ENCODE measurements at regions not wholly inside any gene's neighbourhood (a gene's known extent, or its start where the extent isn't known, plus 50 kb on each side); places are given as distances from the start of the nearest gene placed in this dataset.

- no peak for TF ChIP-seq VEZF1 (CRISPR knock-in tag; IDR thresholded peaks at IDR 0.05)
- no peak for TF ChIP-seq HES1 (IDR thresholded peaks at IDR 0.05; ENCODE audit: low read depth)
- no peak for TF ChIP-seq TAL1 (IDR thresholded peaks at IDR 0.05)
- no peak for TF ChIP-seq CEBPG (CRISPR knock-in tag; IDR thresholded peaks at IDR 0.05)
- no peak for TF ChIP-seq CEBPG (tag; conservative IDR thresholded peaks at IDR 0.05 in 1 of 2, IDR thresholded peaks at IDR 0.05 in 1 of 2)
- no peak for TF ChIP-seq HNRNPLL (IDR thresholded peaks at IDR 0.05; ENCODE audit: low read depth, low read length, poor library complexity, severe bottlenecking)
Measured at GRCh38 chr2:83282043-83282795, 1176.9 kb downstream of the SUCLG1 start (continued).

- FAIRE-seq (no peak), ATAC-seq (no peak), DNase-seq (ENCODE audit: extremely low read depth in 1 of 4, low spot score in 3 of 4) (no peak)
- Histone ChIP-seq H3K4me1 (replicated peaks in 1 of 2; ENCODE audit: control insufficient read depth in 2 of 2, insufficient read depth in 2 of 2, low read length in 2 of 2) (no peaks in the 10 kb centered on the region), H3K9me3 (replicated peaks; ENCODE audit: control insufficient read depth, insufficient read depth, low read depth, low read length) (no peaks in the 10 kb centered on the region; the same call in 1 of the 2 replicates), H3K4me3 (no peak overlapping the region), H3K9ac (ENCODE audit: insufficient read depth in 1 of 2, low read depth in 2 of 2, low read length in 2 of 2) (no peak overlapping the region), H3K27me3 (ENCODE audit: control insufficient read depth in 2 of 2, insufficient read depth in 2 of 2, low read length in 2 of 2) (no peaks in the 10 kb centered on the region), H3K79me2 (ENCODE audit: control insufficient read depth, insufficient read depth, low read length) (no peaks in the 10 kb centered on the region), H2AFZ (ENCODE audit: low read depth, low read length) (no peak overlapping the region), H3K4me2 (ENCODE audit: insufficient read depth, low read length) (no peak overlapping the region), H3K9me1 (ENCODE audit: control insufficient read depth, insufficient read depth, low read length) (no peaks in the 10 kb centered on the region), H4K20me1 (replicated peaks; ENCODE audit: control insufficient read depth, insufficient read depth, low read length) (no peaks in the 10 kb centered on the region), H3K36me3 (ENCODE audit: control insufficient read depth, insufficient read depth, low read length) (no peaks in the 10 kb centered on the region), H3K27ac (ENCODE audit: extremely low read depth, low read depth, low read length) (no peak overlapping the region)
- WGBS (ENCODE audit: insufficient coverage, low coverage, missing lambda C conversion rate) = 0% methylated on average over 1 of the region's 1 CpG
- ChIA-PET CTCF (ENCODE audit: low intra/inter-chr PET ratio) (no interaction called here), POLR2A (no interaction called here)
- in situ Hi-C loops (cut with MboI) (no loop called here), intact Hi-C loops (cut with micrococcal nuclease) (no loop called here)
- BruUV-seq (replicated peaks) = no TSS peak
- TF ChIP-seq ZNF436 (CRISPR knock-in tag; IDR thresholded peaks at IDR 0.05) = no peak
- no peak for TF ChIP-seq ZNF239 (CRISPR knock-in tag; IDR thresholded peaks at IDR 0.05)
- TF ChIP-seq ZNF41 (CRISPR knock-in tag; conservative IDR thresholded peaks at IDR 0.05) = no peak
- TF ChIP-seq POU5F1 (IDR thresholded peaks at IDR 0.05; ENCODE audit: borderline replicate concordance, low read depth, low read length, partially characterized antibody) = no peak
- no peak for TF ChIP-seq CBFA2T2 (conservative IDR thresholded peaks at IDR 0.05)
- TF ChIP-seq CXXC5 (CRISPR knock-in tag; IDR thresholded peaks at IDR 0.05) = no peak
- no peak for TF ChIP-seq NRF1 (conservative IDR thresholded peaks at IDR 0.05 in 1 of 2, IDR thresholded peaks at IDR 0.05 in 1 of 2)
- TF ChIP-seq THRA (IDR thresholded peaks at IDR 0.05) = no peak
Measured at GRCh38 chr2:83280391-83280790, 1178.7 kb downstream of the SUCLG1 start.
